ENCODE measurements at regions not wholly inside any gene's neighbourhood (a gene's known extent, or its start where the extent isn't known, plus 50 kb on each side); places are given as distances from the start of the nearest gene placed in this dataset.

DNA sequence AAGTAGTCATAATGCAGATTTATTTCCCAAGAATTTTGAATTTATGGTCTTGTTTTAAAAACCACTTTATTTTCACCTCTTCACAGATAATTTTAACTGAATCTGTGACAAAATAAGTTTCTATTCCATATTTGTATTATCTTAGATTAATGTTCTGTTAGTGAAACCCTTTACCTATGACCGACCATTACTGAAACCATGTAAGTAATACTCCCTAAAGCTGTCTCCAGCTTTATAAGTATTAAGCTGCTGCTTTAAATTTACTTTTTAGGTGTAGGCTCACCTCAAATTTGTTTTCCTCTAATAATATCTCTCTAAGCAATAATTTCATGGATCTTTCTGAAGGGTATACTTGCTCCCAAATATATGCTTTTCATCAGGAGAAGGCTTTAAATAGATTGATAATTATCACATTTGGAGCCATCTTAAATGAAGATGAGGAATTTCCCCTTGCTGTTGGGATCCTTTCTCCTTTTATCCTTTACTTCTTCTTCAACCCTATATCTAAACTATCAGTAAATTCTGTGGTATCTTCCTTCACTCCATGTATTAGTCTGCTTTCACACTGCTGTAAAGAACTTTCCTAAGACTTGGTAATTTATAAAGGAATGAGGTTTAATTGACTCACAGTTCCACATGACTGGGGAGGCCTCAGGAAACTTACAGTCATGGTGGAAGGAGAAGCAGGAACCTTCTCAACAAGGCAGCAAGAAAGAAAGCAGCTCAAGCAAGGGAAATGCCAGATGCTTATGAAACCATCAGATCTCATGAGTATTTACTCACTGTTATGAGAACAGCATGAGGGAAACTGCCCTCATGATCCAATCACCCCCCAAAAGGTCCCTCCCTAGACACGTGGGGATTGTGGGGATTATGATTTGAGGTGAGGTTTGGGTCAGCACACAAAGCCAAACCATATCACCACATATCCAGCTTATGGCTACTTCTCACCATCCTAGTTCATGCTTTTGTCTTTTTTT, 92.3 kb upstream of the P2RY1 start:
- Mint-ChIP-seq H3K27me3 (ENCODE audit: insufficient read depth, unreplicated experiment) (no peaks in the 10 kb centered on the region), H3K4me3 (ENCODE audit: unreplicated experiment) (no peak overlapping the region), H3K4me1 (ENCODE audit: insufficient read depth, unreplicated experiment) (no peaks in the 10 kb centered on the region), H3K9me3 (ENCODE audit: unreplicated experiment) (no peaks in the 10 kb centered on the region), H3K27ac (ENCODE audit: low read depth, unreplicated experiment) (no peak overlapping the region), H3K36me3 (ENCODE audit: insufficient read depth, unreplicated experiment) (no peaks in the 10 kb centered on the region)
- CTCF ChIA-PET, result interaction anchor here (0.6 kb wide), 1 partner anchor 78 kb away, joined by 3 read pairs; no protein-coding TSS in a partner anchor
- intact Hi-C loops (cut with micrococcal nuclease), result no loop called here
- POLR2A ChIA-PET, result no interaction called here
- no TSS peak for BruUV-seq (replicated peaks)
- no peak for DNase-seq (ENCODE audit: unreplicated experiment)
- TF ChIP-seq, protein P1, sequence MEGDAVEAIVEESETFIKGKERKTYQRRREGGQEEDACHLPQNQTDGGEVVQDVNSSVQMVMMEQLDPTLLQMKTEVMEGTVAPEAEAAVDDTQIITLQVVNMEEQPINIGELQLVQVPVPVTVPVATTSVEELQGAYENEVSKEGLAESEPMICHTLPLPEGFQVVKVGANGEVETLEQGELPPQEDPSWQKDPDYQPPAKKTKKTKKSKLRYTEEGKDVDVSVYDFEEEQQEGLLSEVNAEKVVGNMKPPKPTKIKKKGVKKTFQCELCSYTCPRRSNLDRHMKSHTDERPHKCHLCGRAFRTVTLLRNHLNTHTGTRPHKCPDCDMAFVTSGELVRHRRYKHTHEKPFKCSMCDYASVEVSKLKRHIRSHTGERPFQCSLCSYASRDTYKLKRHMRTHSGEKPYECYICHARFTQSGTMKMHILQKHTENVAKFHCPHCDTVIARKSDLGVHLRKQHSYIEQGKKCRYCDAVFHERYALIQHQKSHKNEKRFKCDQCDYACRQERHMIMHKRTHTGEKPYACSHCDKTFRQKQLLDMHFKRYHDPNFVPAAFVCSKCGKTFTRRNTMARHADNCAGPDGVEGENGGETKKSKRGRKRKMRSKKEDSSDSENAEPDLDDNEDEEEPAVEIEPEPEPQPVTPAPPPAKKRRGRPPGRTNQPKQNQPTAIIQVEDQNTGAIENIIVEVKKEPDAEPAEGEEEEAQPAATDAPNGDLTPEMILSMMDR (IDR thresholded peaks at IDR 0.05; ENCODE audit: unreplicated experiment), result no peak

DNA sequence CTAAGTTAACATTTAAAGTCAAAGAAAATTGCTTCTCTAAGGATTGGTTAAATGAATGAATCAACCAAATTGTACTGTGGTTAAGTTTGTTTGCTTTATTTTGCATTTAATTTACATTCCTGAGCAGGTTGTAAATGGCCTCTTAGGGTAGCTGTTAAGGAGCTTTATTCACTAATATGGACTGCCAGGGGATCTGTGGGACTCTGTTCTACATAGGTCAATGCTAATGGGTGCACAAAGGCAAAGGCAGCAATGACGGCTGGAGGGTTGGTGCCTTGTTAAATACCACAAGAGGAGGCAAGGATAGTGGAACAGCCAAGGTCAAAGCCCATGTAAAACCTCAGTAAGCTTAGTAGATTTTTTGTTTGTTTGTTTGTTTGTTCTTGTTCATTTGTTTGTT, 89.3 kb upstream of the P2RY1 start:
- Mint-ChIP-seq H3K4me1 (ENCODE audit: insufficient read depth, unreplicated experiment) (no peaks in the 10 kb centered on the region), H3K27ac (ENCODE audit: low read depth, unreplicated experiment) (no peak overlapping the region), H3K4me3 (ENCODE audit: unreplicated experiment) (no peak overlapping the region), H3K36me3 (ENCODE audit: insufficient read depth, unreplicated experiment) (no peaks in the 10 kb centered on the region), H3K27me3 (ENCODE audit: insufficient read depth, unreplicated experiment) (no peaks in the 10 kb centered on the region), H3K9me3 (ENCODE audit: unreplicated experiment) (peaks cover 13% of the 10 kb centered on the region)
- no TSS peak for BruUV-seq (replicated peaks)
- intact Hi-C loops (cut with micrococcal nuclease), result no loop called here
- ChIA-PET CTCF (no interaction called here), POLR2A (interaction anchor here (0.6 to 1.0 kb wide), 2 partner anchors 9 to 25 kb away, joined by 3 read pairs; no protein-coding TSS in a partner anchor)
- DNase-seq (ENCODE audit: unreplicated experiment), result no peak
- TF ChIP-seq, protein P1 (IDR thresholded peaks at IDR 0.05; ENCODE audit: unreplicated experiment), result no peak

DNA sequence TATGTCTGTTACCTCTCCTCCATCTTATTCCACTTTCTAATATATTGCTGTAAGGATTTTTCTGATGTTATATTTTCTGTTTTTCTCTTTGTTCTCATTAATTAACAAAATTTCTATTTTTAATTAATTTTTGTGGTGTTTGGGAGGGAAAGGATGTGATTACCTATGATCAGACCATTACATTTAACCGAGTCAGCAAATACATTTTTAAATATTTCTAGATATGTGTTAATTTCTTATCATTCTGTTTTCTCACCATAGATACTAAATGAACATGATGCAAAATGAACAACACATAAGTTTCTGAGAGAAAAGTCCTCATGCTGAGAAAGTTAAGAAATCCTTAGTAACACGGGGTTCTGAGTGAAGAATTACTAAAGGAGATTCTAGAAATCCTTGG, 80.6 kb upstream of the P2RY1 start:
- Mint-ChIP-seq H3K4me1 (ENCODE audit: insufficient read depth, unreplicated experiment) (no peaks in the 10 kb centered on the region), H3K9me3 (ENCODE audit: unreplicated experiment) (peaks cover 17% of the 10 kb centered on the region), H3K36me3 (ENCODE audit: insufficient read depth, unreplicated experiment) (no peaks in the 10 kb centered on the region), H3K27me3 (ENCODE audit: insufficient read depth, unreplicated experiment) (no peaks in the 10 kb centered on the region), H3K27ac (ENCODE audit: low read depth, unreplicated experiment) (no peak overlapping the region), H3K4me3 (ENCODE audit: unreplicated experiment) (no peak overlapping the region)
- TF ChIP-seq, protein P1 (IDR thresholded peaks at IDR 0.05; ENCODE audit: unreplicated experiment), result no peak
- DNase-seq (ENCODE audit: unreplicated experiment), result no peak
- CTCF ChIA-PET, result no interaction called here
- POLR2A ChIA-PET, result no interaction called here
- intact Hi-C loops (cut with micrococcal nuclease), result loop anchor here (5.0 kb wide), 1 partner anchor 53 kb away; no protein-coding TSS in a partner anchor
- no TSS peak for BruUV-seq (replicated peaks)

DNA sequence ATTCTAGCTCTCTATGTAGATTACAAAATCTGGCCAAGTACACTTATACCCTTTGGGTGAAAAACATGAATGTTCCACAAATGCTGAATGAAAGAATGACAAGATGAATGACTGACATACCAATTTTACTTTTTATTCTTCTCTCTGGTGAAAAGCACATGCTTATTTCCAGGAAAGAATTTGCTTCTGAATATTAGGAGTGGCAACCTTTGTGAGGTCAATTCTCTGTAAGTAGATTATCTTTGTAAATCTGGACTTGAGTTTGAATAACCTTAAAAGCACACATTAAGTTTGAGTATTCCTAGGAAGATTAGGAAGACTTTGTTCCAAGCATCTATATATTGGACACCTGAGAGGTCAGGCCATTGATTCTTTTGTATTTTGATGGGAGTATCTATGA, 78.1 kb upstream of the P2RY1 start:
- Mint-ChIP-seq H3K27ac (ENCODE audit: low read depth, unreplicated experiment) (no peak overlapping the region), H3K4me1 (ENCODE audit: insufficient read depth, unreplicated experiment) (no peaks in the 10 kb centered on the region), H3K9me3 (ENCODE audit: unreplicated experiment) (no peaks in the 10 kb centered on the region), H3K27me3 (ENCODE audit: insufficient read depth, unreplicated experiment) (no peaks in the 10 kb centered on the region), H3K4me3 (ENCODE audit: unreplicated experiment) (no peak overlapping the region), H3K36me3 (ENCODE audit: insufficient read depth, unreplicated experiment) (no peaks in the 10 kb centered on the region)
- no TSS peak for BruUV-seq (replicated peaks)
- no peak for DNase-seq (ENCODE audit: unreplicated experiment)
- POLR2A ChIA-PET, result no interaction called here
- TF ChIP-seq, protein P1 (IDR thresholded peaks at IDR 0.05; ENCODE audit: unreplicated experiment), result no peak
- intact Hi-C loops (cut with micrococcal nuclease), result no loop called here
- CTCF ChIA-PET, result no interaction called here
